Ascending aorta (tissue), 2 donors: ENCODE measurements at regions not wholly inside any gene's neighbourhood (a gene's known extent, or its start where the extent isn't known, plus 50 kb on each side); places are given as distances from the start of the nearest gene placed in this dataset.
"Not testable (repeated sequence)": the region's sequence is repeated elsewhere in the genome, so short reads cannot be mapped to it uniquely, and the experiment has no call there.

ENCODE experiments used
- DNase-seq, 2 donors: peaks; one replicate each; pipeline ENCODE4 v3.0.0-alpha.2; 2019; ENCODE audit warnings: low spot score in 2 of 2
- H3K27ac ChIP-seq, 2 donors: fragments of 200-600 bp; sonication (generic); one replicate each; pipeline ENCODE4 v1.5.1; 2016 to 2017; ENCODE audit warnings: mild to moderate bottlenecking in 1 of 2
- H3K27me3 ChIP-seq: fragments of 200-600 bp; sonication (generic); one replicate; pipeline ENCODE4 v1.5.1; 2017
- H3K36me3 ChIP-seq, 2 donors: fragments of 200-600 bp; sonication (generic); one replicate each; pipeline ENCODE4 v1.5.1; 2016
- H3K4me1 ChIP-seq, 2 donors: fragments of 200-600 bp; sonication (generic); one replicate each; pipeline ENCODE4 v1.5.1; 2016 to 2017; ENCODE audit warnings: mild to moderate bottlenecking in 1 of 2
- H3K4me3 ChIP-seq, 2 donors: fragments of 200-600 bp; sonication (generic); one replicate each; pipeline ENCODE4 v1.5.1; 2016 to 2017; ENCODE audit warnings: mild to moderate bottlenecking in 1 of 2
- H3K9me3 ChIP-seq, 2 donors: fragments of 200-600 bp; sonication (generic); one replicate each; pipeline ENCODE4 v1.5.1; 2016
- CTCF ChIP-seq, 3 experiments: fragments of 200-600 bp in 2 of 3; fragments of 450-650 bp in 1 of 3; sonication (generic) in 2 of 3; IDR thresholded peaks; one replicate each; pipeline ENCODE4 v1.5.1; 2016 to 2019; ENCODE audit warnings: antibody characterized with exemption in 3 of 3, mild to moderate bottlenecking in 1 of 3, moderate library complexity in 1 of 3
- intact Hi-C: fragments of 100-400 bp; cut with DNase I; formaldehyde crosslinking; loops from one replicate; pipeline ENCODE4 v1.15.1; 2023

GRCh38 chr14:43399289-43399688 is 1107.8 kb downstream of the FSCB start:
- H3K9me3 ChIP-seq = no peaks in the 10 kb centered on the region
- intact Hi-C loops = no loop called here
- no peak for DNase-seq
- no peaks in the 10 kb centered on the region for H3K36me3 ChIP-seq
- H3K4me1 ChIP-seq = no peaks in the 10 kb centered on the region
- no peak for TF ChIP-seq CTCF (IDR thresholded peaks at IDR 0.05)
- no peak overlapping the region for H3K4me3 ChIP-seq
- H3K27me3 ChIP-seq = no peaks in the 10 kb centered on the region
- H3K27ac ChIP-seq = no peak overlapping the region

GRCh38 chr14:43370565-43370896 is 1136.6 kb downstream of the FSCB start:
- DNase-seq, H3K36me3 ChIP-seq, H3K9me3 ChIP-seq, intact Hi-C loops, H3K4me3 ChIP-seq, H3K27me3 ChIP-seq, H3K27ac ChIP-seq, H3K4me1 ChIP-seq: not testable (repeated sequence)

- peaks cover 0 to 3% of the 10 kb centered on the region in 2 donors for H3K9me3 ChIP-seq
- H3K27ac ChIP-seq = no peak overlapping the region
- no peak for DNase-seq
- H3K27me3 ChIP-seq = no peaks in the 10 kb centered on the region
- no peaks in the 10 kb centered on the region for H3K36me3 ChIP-seq
- no peak overlapping the region for H3K4me3 ChIP-seq
- no peak for TF ChIP-seq CTCF (IDR thresholded peaks at IDR 0.05)
- no peaks in the 10 kb centered on the region for H3K4me1 ChIP-seq
- intact Hi-C loops = no loop called here
These were observed 1137.1 kb downstream of the FSCB start for GRCh38 chr14:43369710-43370564.

GRCh38 chr14:43362586-43362985 is 1144.5 kb downstream of the FSCB start:
- Histone ChIP-seq H3K4me1 (no peaks in the 10 kb centered on the region), H3K9me3 (no peaks in the 10 kb centered on the region), H3K36me3 (no peaks in the 10 kb centered on the region), H3K4me3 (no peak overlapping the region), H3K27me3 (no peaks in the 10 kb centered on the region), H3K27ac (no peak overlapping the region)
- no peak for TF ChIP-seq CTCF (IDR thresholded peaks at IDR 0.05)
- DNase-seq = no peak
- intact Hi-C loops = no loop called here

- Histone ChIP-seq H3K4me1 (no peaks in the 10 kb centered on the region), H3K27me3 (no peaks in the 10 kb centered on the region), H3K9me3 (no peaks in the 10 kb centered on the region), H3K27ac (no peak overlapping the region), H3K36me3 (no peaks in the 10 kb centered on the region), H3K4me3 (no peak overlapping the region)
- no peak for TF ChIP-seq CTCF (IDR thresholded peaks at IDR 0.05)
- intact Hi-C loops = no loop called here
- no peak for DNase-seq
These were observed 1145.3 kb downstream of the FSCB start for GRCh38 chr14:43361751-43362150.

- intact Hi-C loops = no loop called here
- no peak overlapping the region for H3K4me3 ChIP-seq
These were observed 1146.8 kb downstream of the FSCB start for GRCh38 chr14:43360239-43360638.

More at GRCh38 chr14:43360239-43360638, 1146.8 kb downstream of the FSCB start:
- Histone ChIP-seq H3K4me1 (no peaks in the 10 kb centered on the region), H3K9me3 (no peaks in the 10 kb centered on the region), H3K27ac (no peak overlapping the region), H3K36me3 (no peaks in the 10 kb centered on the region), H3K27me3 (no peaks in the 10 kb centered on the region)
- TF ChIP-seq CTCF (IDR thresholded peaks at IDR 0.05) = no peak
- no peak for DNase-seq
